Lung microvascular endothelial cell (primary cell): ENCODE measurements at regions not wholly inside any gene's neighbourhood (a gene's known extent, or its start where the extent isn't known, plus 50 kb on each side); places are given as distances from the start of the nearest gene placed in this dataset.
"Not testable (repeated sequence)": the region's sequence is repeated elsewhere in the genome, so short reads cannot be mapped to it uniquely, and the experiment has no call there.

Experiments used
- DNase-seq, 2 donors: peaks; one replicate each; pipeline versions ENCODE4 v3.0.0 to v3.0.0-alpha.2; 2010; ENCODE audit warnings: low read depth in 2 of 2

DNA sequence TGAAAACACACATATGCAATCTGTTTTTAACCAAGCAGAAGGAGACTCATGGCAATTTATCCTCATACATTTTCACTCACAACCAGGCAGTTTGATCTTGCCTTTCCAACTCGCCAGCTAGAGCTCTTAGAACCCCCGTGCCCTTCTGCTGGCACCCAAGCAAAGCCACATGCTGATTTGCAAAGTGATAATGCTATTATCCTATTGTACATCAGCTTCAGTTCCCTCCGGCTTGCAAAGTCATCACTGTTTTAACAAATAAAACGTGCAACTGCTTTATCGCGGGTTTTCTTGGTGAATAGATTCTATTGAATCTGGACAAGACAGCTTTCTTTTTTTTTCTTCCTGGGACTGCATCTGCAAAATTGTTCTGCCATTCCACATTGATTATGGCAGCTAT, 314.6 kb downstream of the LNPK start:
- DNase-seq = no peak

DNA sequence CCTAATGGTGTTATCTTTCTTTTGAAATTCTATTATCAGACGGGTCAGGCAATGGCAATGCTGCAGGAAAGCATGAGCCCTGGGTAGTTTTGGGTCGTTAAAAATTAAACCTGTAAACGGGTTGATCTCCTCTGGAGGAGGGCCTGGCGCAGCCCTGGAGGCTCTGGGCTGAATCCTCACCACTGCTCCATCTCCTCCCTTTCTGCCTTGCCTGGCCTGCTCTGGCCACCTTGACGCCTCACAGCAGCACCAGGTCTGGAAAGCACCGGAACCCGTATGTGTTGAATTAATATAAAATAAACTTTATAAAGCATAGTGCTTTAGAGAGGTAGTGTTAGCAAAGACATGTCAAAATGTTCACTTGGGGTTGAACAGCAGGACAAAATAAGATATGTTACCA, 316.1 kb downstream of the LNPK start:
- no peak for DNase-seq

DNA sequence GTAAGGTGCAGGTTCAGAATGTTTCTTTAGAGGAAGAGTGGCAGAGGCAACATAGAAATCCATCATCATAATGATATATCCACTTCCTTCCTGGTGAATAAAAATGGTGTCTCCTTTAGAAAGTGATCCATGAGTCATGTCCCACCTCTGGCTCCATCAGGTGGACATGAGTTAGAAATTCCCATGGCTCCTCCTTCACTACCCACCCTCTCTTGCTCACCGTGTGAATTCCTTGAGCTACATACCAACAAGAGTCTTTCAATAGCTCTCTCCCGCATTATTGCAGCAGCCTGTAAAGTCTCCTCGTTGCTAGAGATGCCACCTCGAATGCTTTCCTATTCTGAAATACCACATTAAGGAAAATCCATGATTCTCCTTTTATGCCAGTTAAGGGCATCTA, 317.6 kb downstream of the LNPK start:
- no peak for DNase-seq

DNA sequence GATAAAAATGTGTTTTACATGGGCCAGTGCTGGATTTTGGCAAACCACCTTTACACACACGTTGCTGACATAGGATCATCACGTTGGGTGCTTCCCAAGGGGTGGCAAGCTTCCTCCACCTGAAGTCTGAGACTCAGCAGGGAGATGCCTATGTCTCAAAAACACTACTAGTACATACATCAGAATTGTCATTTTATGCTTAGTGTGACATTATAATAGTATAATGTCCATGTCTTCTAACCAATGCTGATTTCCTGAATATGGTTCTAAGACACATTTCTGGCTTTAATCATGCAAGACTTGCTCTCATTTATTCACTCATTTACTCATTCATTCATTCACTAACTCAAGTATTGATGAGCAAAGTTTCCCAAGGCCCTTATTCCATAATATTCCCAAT, 322.3 kb downstream of the LNPK start:
- DNase-seq = no peak

DNA sequence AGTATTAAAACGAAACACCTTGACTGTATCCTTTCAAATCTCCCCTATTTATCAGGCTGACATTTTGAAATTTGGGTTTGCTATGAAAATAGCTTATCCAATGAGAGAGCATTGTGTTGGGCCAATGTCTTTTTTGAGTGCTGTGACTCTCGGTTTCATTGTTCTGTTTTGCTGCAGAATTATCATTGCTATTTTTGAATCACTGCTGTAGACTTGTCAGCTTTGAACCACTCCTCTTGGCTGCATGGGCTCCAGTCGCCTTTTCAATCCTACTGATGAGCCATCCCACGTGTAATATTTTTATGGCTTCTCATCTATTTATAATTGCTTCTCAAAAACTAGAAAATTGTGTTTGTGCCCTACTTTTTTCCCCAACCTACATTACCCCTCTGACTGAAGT, 322.8 kb downstream of the LNPK start:
- no peak for DNase-seq

DNA sequence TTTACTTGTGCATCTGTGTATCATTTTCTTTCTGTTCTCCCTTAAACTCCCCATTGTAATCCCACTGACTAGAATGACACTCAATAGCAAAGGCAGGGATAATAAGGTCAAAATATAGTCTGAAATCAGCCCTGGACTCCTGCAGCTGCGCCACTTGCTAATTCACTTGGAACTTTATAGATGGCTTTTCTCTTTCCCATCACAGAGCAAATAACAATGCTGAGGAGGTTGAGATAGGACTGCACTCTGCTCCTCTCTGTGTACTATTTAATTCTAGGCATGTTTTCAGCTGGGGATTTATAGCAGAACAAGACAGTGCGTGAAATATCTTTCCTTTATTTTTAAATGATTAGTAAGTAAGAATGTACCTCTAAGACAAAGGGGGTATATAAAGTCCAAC, 324.2 kb downstream of the LNPK start:
- no peak for DNase-seq

DNA sequence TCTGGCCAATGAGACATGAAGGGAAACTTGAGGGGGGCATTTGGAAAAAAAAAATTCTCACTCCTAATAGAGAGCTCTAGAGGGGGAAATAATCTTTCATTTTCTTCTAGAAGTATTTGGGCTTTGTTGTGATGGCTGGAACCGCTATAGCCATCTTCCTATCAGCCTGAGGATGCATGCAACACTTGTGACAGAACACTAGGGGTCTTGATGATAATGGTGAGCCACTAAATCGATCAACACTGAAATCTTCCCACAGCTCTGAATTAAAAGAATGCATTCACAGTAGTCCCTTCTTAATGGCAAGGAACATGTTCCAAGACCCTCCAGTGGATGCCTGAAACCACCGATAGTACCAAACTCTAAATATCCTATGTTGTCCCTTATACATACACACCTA, 325.3 kb downstream of the LNPK start:
- DNase-seq = no peak

DNA sequence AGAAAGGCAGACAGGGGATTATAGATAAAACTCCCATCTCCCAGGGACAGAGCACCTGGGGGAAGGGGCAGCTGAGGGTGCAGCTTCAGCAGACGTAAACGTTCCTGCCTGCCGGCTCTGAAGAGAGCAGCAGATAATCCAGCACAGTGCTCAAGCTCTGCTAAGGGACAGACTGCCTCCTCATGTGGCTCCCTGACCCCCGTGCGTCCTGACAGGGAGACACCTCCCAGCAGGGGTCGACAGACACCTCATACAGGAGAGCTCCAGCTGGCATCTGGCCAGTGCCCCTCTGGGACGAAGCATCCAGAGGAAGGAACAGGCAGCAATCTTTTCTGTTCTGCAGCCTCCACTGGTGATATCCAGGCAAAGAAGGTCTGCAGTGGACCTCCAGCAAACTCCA, 333.3 kb downstream of the LNPK start:
- not testable (repeated sequence) for DNase-seq

DNA sequence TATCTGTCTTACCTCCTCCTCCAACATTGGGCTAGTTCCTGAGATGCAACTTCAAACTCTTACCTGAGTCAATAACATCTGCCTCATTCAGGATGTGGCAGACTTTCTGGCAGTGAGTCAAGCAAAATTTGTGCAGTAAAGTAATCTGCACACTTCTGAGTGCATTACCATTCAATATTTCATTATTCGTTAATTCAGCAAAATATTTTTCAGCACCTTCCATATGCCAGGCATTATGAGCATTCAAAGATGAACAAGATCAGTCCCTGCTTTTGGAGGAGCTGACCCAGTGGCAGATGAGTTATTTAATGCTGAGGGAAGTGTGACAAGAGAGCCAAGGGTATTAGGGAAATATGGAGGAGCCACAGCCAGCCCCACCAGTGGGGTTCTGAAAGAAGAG, 339.7 kb downstream of the LNPK start:
- no peak for DNase-seq

DNA sequence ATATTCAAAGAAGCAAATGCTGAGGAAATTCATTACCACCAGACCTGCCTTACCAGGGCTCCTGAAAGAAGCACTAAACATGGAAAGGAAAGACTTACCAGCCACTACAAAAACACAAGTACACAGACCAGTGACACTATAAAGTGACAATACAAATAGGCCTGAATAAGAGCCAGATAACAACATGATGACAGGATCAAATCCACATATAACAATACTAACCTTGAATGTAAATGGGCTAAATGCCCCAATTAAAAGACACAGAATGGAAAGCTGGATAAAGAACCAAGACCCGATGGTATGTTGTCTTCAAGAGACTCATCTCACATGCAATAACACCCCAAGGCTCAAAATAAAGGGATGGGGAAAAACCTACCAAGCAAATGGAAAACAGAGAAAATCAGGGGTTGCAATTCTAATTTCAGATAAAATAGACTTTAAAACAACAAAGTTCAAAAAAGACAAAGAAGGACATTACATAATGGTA, 353.4 kb downstream of the LNPK start:
- DNase-seq = no peak

DNA sequence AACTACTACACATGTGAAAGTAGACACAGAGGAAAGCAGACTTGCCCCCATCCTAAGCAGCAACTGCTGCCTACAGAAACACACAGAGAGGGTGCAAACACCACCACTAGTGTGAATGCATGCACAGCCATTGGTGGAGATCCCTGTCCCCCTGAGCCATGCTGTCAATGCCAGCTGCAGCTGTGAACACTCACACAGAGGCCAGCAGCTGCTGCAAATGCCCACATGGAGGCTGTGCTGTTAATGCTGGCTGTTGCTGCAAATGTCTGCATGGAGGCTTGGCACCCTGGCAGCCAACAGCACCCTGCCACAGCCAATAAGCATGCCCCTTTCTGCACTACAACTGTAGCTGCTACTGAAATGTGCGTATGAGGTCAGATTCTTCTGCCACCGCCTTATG, 355.0 kb downstream of the LNPK start:
- no peak for DNase-seq

DNA sequence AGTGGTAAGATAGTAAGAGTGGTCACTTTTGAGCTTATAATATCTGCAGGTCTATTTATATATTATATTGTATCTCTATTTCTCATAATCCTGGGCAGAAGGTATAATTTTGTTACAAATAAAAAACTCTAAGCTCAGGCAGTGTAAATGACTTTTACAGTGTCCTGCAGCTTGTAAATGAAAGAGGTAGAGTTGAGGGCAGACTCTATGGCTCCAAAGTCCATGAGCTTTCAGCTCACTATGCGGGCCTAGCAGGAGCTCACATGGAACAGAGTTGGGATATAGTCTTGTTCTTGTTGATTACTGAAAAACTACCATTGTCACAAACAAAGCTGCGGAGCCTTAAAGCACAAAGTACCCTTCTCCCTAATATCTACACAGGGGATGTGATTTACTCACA, 361.4 kb downstream of the LNPK start:
- no peak for DNase-seq

DNA sequence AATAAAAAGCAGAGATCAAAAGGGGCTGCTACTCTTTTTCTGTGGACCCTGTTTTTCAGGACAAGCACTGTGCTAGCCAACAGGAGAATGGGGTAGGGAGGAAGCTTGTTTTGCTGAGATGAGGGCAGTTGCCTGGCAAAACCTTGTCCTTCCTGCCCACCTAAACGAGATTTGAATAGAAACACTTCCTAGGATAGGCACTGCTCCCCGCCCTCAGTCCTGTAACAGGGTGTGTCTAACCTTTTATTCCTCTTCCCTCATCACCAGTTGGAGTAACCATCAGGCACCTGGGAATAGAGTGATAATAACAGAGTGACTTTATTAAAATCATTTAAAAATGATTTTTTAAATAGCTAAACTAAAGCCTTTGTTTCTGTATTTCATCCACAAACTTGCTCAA, 368.8 kb downstream of the LNPK start:
- no peak for DNase-seq

DNA sequence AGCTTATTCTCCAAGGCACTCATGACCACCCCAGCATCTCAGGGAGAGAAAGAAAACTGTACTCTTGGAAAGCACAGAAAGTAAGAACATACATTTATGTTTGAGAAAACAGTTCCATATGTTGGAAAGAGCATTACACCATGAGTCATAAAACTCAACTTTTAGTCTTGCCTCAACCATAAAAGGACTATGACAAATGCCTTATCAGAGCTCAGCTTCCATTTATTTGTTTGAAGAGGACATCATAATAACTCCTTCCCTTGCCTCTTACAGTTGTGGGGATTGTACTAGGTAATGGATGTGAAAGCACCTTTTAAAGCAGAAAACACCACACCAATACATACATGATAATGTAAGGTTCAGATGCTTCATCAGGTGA, 370.8 kb downstream of the LNPK start:
- no peak for DNase-seq

DNA sequence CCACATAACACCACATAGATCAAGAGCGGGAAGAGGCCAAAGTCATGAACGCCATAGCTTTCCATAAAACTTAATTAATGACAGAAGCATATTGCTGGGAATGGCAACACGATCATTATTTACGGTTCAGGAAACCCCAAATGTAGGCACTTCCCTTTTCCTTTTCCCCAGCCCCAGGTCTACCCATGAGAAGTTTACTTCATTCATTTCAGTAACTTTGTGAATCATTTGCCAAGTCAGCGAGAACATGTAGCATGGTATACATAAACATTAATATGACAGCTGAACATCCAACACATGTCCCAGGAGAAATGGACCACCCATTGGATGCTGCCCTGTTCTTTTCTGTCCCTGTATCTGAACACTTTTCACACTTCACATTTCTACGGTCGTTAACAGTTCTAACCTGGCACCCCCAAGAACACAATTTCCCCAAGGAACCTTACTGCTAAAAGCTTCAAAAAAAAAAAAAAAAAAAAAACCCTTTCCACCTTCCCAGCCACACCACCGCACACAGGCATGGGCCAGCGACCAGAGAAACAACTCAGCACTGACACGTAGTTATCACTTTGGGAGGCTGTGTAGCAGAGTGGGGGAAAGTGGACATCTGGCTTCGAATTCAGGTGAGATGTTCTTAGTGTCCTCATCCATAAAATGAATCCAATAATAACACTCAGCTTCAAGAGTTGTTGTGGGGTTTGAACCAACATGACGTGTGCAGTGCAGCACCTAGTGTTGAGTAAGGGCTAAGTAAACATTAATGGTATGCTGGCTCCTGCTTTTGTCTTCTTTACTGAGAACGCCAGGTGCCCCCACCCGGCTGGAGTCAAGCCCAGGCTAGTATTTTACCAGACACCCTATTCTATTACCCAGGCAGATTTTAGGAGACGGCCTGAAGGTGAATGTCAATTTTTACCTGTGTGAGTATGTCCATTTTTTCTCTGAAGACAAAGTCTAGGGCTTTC, 371.5 kb downstream of the LNPK start:
- DNase-seq = no peak

DNA sequence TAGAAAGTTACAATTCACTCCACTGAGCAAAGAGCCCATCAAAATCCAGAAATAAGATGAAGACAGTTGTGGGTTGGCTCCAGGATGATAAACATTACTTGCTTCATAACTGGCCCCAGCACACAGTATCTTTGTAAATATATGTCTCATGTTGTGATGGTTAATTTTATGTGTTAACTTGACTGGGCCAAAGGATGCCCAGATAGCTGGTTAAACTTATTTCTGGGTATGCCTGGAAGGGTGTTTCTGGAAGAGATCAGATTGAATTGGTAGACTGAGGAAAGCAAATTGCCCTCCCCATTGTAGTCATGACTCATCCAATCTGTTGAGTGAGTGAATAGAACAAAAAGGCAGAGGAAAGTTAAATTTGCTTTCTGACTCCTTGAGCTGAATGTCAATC, 373.8 kb downstream of the LNPK start:
- DNase-seq = no peak

DNA sequence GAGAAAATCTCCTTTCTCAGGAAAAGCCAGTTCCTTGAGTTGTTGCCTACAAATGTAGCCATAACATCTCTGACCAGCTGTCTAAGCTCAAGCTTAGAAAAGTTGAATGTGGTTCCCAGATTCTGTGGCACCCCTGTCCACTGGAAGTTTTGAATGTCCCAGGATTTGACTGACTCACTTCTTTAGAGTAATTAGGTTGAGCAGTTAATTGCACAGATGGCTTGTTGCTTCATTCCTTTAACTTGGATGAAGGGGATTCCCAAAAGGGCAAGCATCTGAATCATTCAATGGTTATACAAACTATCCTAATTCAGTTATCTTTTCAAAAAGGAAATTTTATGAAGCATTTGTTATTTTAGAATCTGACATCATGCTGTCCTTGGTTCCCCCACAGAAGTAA, 374.7 kb downstream of the LNPK start:
- no peak for DNase-seq

DNA sequence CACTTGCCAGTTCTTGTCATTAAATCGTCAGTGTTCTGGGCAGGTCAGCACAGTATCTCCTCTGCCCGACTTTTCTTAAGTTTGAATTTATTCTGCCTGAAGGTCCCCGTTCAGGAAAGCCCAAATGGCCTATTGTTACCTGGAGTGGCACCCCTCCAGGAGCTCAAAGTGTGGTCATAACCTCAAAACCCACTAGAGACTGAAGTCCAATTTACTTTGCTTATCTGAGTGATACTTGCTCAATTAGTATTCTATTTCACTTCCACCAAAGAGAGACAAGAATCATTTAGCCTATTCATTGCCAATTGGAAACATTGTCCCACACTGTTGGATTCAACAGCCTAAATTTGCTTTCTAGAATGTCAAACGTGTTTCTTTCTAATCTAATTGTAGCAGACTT, 375.3 kb downstream of the LNPK start:
- no peak for DNase-seq

DNA sequence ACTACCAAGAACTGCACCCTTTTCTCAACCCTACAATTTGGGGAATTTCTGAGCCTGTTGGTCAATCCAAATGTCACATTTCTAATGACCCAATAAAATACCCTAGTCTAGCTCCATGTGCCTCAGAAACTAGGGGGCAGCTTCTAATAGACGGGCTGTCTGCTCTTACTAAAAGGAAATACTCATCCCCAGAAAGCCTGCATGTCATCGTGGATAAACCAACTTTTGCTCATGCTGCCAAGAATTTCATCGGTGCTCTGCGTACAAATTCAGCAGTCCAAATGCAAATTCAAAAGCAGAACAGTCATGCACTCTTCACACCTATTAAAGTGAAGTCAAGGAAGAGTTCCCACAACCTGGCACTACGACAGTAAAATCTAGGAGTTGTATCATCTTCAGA, 377.3 kb downstream of the LNPK start:
- no peak for DNase-seq

DNA sequence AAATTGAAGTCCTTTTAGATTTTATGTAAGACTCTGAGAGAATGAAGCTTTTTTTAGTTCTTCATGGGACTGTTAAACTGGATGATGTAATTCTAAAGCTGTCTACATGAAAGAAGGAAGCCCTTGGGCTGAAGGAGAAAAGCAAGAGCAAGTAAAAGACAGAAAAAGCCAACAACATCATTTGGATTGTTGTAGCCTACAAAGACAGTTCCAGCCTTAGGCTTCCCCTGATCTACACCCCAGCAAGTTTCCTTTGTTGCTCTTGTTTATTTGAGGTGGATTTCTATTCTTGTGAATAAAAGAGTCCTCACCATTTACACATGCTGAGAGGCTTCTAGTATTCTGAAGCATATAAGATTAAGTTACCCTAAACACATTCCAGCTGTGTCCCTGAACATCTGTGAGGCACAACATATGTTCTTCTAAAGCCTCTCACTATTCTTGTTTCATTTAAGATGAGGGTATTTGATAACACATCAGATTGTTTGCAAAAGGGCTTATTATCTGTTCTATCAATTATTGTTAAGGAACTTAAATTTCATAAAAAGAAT, 377.8 kb downstream of the LNPK start:
- no peak for DNase-seq

DNA sequence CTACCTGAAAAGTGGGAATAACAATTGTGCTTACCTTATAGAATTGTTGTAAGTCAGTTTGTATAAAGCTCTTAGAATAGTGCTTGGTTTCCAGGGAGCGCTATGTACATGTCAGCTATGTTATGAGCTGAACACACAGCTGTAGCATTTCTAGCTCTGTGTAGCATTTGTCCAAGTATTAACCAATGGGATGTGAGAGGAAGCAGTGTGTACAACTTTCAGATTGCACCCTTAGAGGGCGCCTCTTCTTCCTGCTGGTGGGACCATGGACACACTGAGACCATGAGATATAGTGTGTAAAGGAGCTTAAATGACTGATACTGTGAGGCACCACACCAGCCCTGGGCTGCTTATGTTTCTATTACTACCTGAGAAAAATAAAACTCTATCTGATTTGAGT, 380.2 kb downstream of the LNPK start:
- no peak for DNase-seq

DNA sequence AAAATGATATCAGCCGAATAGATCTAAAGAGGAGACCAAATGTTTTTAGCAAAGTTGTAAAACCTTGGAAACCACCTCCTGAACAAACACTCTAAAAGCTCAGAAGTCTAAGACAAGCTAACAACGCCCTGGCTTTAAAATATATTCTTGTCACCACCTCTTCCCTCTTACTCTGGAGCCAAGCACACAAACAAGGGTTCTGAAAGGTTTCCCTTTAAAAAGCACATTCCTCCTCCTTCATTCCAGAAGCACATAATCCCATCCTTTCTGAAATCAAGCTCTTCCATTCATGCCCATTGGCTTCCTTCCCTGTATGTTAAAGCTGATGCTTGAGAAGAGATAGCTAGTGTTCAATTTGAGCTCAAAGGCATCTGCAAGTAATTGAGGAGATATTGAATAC, 382.0 kb downstream of the LNPK start:
- DNase-seq = no peak
